ENCODE measurements at regions not wholly inside any gene's neighbourhood (a gene's known extent, or its start where the extent isn't known, plus 50 kb on each side); places are given as distances from the start of the nearest gene placed in this dataset.

DNA sequence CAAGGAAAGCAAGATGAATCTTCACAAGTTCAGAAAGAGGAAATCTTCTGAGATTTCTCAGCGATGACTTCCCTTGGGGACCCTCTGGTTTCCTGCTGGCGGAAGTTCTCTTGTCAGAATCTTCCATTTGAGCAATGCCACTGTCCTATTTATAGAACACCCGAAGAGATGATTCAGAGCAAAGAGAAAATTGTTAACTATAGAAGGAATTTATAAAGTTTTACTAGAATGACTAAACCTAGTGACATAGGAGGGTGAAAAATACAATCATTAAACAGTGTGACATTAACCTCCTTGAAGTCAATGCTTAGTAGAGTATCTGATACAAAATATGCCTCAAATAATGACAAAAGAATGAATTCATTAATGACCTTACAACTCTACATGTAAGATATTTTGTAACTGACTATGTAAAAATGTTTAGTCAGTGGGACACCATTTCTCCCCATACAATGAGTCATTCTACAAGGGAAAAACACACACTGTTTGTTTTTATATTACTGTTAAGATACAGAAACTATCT is 206.5 kb upstream of the CNTNAP2 start (continued):
- TF ChIP-seq, protein P1, sequence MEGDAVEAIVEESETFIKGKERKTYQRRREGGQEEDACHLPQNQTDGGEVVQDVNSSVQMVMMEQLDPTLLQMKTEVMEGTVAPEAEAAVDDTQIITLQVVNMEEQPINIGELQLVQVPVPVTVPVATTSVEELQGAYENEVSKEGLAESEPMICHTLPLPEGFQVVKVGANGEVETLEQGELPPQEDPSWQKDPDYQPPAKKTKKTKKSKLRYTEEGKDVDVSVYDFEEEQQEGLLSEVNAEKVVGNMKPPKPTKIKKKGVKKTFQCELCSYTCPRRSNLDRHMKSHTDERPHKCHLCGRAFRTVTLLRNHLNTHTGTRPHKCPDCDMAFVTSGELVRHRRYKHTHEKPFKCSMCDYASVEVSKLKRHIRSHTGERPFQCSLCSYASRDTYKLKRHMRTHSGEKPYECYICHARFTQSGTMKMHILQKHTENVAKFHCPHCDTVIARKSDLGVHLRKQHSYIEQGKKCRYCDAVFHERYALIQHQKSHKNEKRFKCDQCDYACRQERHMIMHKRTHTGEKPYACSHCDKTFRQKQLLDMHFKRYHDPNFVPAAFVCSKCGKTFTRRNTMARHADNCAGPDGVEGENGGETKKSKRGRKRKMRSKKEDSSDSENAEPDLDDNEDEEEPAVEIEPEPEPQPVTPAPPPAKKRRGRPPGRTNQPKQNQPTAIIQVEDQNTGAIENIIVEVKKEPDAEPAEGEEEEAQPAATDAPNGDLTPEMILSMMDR (IDR thresholded peaks at IDR 0.05; ENCODE audit: control extremely low read depth in 1 of 3, insufficient read depth in 1 of 3, low read depth in 1 of 3, low read length in 3 of 3): no peak
- TF ChIP-seq JUN (IDR thresholded peaks at IDR 0.05; ENCODE audit: low read depth, low read length): no peak
